H4 (cell line): ENCODE measurements at regions not wholly inside any gene's neighbourhood (a gene's known extent, or its start where the extent isn't known, plus 50 kb on each side); places are given as distances from the start of the nearest gene placed in this dataset.

ENCODE experiments used
- DNase-seq: peaks from one replicate; pipeline ENCODE4 v3.0.0-alpha.2; 2015; ENCODE audit warnings: low spot score

DNA sequence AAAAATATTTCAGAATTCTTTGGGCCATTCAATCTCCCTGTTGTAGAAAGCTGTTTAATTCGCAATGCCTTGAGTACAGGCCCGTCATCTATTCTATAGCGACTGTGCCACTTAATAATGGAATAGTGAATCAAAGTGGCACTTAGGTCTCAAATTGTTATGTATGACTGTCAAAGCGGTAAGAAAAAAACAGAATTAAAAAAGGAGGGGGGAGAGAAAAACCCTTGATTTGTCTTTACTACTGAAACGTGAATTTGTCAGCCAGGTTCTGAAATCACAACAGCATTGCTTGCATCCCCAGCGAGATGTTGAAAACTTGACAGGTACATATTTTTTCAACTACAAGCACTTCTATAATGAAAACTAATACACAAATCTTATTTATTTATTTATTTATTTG is 320.9 kb downstream of the TFEC start:
- no peak for DNase-seq

DNA sequence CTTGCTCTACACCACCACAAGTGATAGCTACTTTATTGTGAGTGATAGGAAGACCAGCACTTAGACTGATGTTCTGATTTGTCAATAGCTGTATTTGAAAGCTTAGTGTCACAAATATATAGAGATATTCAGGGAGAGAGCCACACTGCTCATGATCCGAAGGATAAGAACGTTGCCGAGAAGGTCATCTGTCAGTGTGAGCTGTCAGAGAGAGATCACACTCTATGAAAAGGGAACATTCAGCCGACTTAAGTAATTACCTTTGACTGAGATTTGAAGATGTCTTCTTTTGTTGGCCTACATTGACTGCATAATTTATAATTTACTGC is 322.6 kb downstream of the TFEC start:
- no peak for DNase-seq

DNA sequence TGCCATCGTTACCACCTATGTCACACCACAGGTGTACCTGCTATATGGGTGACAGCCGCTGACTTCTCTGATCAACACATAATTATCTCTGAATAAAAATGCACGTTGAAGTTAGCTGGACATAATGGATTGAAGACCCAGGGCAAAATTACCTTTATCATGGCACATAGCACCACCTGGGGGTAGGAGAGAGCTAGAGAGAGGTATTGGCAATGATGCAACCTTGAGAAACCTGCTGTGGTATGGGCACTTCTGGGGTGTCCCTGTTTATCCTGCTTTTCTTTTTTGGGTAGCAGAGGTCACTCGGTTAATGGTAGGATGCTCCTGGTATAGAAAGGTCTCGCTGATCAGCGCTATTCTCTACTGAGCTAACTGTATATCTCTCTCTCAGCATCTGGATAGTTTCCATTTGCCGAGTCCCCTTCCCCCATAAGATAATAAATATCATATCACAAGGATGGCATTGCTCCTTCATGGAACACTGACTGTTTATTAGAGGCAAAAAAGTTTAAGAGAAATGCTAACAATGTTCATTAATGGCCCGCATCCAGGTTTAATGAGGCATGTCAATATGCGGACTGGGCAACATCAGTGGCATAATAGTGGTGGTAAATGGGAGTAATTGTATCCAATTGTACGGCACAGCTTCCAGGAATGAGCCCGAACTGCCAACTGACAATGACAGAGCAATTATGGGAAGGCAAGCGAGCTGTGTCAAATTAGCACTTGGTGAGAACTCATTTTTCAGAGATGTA is 323.1 kb downstream of the TFEC start:
- peak; percentile 59 for DNase-seq

DNA sequence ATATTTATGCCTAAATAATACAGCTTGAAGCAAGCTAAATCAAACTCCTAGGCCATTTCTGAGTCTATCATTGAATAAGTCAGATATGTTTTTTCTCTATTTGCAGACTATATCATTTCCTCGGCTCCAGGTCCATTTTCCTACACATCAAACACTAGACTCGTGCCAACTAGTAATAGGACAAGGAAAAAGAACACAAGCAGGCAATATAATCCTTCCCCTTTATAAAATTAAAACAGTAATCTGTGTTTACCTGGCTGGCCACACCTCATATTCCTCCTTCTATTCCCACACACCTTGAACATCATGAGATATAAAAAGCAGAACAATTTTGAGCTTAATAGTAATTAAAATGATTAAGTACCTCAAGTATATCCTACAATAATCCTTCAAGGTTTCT is 325.7 kb downstream of the TFEC start:
- DNase-seq, result no peak

DNA sequence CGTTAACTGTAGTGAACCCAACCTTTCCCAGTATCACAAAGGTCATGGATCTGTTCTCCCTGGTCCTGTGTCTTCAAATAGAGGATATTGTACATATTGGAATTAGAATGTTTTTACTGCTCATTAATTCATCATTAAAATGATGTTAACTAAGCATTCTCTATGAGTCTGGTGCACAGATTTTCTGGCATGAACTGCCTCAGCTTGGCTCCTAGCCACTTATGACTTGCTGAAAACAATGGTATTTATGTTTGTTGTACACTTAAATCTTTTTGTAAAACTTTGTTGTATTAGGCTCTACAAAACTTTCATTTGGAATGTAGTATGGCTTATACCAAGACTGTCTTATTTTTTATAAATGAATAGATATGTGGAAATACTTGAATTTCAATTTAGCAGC is 329.4 kb downstream of the TFEC start:
- no peak for DNase-seq

DNA sequence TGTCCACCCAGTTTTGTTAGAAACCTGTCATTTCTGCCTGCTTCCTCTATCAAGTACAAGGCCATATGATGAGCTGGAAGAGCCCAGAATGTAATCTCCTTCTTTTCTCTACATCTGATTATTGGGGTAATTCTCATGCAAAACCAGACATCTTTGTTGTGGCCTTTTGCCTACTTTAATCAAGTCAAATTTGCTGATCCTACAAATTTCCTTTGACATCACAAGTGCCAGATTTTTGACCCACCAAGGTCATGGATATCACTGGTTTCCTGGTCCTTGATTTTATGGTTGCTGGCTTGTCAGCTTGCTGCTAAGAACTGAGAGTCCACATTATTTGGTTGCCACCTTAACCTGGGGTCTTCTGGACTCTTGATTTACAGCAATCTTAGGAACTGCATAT is 336.1 kb downstream of the TFEC start:
- DNase-seq, result no peak

DNA sequence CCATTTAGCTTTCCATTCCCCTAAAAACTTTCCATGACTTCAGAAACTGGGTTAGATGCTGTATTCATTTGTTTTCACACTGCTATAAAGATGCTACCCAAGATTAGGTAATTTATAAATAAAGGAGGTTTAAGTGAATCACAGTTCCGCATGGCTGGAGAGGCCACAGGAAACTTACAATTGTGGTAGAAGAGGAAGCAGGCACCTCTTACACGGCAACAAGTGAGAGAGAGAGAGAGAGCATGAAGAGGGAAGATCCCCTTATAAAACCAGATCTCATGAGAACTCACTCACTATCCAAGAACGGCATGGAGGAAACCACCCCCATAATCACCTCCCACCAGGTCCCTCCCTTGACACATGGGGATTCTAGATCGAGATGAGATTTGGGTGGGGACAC is 336.8 kb downstream of the TFEC start:
- peak; percentile 23 for DNase-seq

DNA sequence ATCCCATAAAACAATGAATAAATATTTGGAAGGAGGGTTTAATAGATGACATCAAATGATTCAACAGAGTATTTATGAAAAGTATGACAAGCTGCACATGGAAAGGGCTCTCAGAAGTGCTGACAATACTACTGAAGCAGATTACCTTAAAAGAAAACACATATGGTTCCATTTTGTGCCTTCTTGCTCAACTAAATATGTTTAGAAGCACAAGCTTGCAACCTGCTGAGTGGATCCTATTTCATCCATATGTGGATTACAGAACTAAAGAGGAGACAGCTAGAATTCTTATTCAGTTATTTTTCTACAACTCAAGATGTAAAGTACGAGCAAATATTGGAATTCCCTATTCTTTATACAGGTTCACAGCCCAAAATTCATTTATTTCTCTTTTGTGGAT is 340.6 kb downstream of the TFEC start:
- DNase-seq, result no peak

DNA sequence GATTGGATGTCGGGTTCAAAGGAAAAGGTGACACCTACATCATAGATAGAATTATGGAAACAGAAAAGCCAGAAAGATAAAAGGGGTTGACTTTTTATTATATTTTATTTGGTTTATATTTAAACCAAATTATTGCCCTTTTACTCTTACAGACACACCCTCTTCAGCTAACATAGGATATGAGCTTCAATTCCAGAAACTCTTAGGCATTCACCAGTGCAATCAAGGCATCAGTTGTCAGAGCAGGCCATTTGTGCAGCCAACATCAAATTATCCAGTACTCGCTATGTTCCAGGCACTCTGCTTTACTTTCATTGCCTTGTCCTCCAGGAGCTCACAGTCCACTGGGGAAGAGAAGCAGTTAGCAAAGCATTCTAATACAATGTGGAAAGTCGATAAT is 347.5 kb downstream of the TFEC start:
- no peak for DNase-seq

DNA sequence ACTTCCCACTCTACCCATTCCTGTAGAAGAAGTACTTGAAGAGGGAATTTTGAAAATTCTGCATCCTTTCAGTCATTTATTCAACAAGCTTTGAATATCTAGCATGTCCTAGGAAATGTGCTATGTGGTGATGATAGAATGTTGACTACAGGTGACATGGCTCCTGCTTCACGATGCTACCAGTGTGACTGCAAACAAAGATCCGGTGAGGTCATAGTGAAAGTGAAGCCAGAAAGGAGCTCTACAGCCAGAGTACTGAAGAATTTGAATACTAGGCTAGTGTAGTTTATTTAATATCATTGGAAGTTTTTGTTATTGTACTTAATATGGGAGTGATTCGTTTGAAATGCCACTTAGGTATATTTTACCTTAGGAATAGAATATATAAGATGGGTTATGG is 348.1 kb downstream of the TFEC start:
- DNase-seq, result no peak

DNA sequence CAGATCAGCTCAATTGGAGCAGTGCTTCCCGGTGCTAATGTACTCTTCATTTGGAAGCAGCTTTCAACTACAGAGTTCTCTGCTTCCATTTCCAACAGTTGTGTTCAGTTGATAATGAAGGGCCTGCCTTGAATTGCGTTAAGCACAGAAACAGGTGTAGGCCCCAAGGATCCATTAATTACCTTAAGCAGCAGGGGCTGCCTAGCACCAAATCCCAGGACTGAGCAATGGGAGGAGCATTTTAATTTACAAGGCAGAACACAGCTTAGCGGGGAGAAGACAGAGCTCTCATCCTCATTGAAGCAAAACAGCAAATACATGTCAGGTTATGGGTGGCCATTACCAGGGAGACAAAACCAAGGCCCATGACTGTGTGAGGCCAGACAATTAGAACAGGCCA is 349.6 kb downstream of the TFEC start:
- no peak for DNase-seq

DNA sequence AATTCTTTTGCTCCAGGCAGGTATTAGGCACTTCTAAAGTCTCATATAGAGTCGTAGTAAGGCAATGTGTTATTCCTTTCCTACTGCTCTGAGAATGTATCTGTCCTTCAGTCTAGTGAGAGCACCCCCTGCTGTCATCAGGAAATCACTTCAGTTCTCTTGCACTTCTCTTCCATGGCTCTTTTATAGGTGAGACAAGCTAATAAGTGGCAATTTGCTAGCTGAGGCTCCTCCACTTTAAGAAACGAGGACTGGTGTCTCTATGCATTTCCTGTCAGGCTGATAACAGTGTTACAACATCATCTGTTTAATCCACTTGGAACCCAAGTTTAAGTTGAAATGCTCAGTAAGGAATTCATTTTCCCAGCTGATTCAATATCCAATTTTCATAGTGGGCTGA is 350.6 kb downstream of the TFEC start:
- DNase-seq, result peak; percentile 78

DNA sequence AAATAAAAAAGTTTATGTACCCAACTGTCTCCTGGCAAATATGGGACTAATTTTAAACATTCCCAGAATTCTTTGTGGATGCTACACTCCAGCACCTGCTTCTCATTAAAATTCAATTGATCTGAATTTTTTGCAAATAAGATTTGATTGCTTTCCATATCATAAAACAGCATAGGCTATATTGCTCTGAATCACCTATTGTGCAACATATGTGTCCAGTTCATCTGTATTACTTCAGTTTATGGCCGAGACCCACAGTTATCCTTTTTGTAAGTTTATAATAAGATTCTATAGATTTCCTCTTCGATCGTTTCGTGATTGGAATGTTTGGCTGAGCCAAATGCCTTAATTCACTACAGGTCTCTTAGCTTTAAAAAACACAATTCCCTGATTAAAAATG is 351.1 kb downstream of the TFEC start:
- no peak for DNase-seq

DNA sequence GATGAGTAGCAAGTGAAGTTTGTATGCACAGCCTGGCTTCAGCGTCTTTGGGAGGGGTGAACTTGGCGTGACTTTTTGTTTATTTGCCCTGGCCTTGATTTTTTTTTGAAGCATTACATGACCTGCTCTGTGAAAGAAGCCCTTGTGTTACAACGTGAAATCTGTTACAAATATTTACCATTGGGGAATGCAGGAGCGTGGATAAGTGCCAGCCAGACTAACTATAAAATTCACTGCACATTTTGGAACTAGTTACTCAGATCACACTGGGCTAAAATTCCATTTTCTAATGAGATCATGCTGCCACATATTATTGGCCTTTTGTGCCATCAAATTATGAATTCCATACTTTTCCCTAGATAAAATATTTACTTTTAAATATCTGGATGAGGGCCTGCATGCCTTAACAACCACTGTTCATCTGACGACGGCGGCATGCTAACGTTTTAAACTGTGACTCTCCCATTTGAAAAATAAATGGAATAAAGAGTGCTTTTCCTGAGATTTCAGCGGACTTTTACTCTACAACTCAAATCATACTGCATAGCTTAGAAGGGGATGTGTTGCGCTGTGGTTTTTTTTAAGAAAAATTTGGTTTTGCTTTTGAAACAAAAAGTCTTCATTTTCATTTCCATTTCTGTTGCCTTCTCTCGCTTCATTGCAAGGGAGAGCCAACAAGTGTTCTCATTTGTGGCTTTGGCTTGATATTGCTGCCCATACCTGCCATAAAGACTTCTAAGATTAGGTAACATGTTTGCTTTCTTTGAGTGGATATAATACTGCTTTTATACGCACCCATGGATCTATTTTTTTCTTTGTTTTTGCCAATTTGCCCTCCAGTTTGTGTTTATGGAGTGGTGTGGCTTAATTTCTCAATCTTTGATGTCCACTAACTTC is 352.2 kb downstream of the TFEC start:
- DNase-seq, result peak; percentile 79

DNA sequence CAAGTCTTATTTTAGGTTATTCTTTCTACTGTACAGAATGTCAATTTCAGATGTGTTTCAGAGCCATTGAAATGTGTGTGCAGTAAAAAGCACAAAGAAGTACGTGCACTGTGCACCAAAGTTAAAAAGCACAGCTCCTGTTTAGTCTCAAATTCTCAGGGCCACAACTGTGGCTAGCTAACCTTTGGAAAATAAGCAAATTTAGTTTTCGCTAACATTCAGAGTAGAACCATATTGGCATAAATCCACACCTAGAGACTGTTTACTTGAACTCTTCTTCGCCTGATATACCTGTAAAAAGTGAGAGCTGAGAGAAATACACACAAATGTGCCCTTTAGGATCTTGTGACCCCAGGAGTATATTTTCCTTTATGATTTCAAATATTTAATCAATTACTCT is 353.9 kb downstream of the TFEC start:
- no peak for DNase-seq

DNA sequence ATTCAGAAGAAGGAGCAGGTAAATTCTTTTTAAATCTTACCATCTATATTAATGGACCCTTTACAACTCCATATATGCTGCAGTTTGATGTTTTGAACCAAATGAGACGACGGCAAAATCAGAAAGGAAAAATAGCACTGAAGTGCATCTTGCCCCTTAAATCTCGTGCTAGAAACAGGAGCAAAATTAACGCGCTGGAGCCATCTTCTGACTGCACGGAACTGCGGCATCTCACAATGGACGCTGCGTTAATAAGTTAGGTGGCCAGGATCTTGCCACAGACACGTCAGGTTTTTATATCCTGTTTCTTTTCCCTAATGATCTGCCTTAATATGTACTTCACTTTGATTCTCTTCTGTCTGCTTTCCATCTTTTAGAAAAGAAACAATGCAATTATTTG is 354.5 kb downstream of the TFEC start:
- peak; percentile 39 for DNase-seq

DNA sequence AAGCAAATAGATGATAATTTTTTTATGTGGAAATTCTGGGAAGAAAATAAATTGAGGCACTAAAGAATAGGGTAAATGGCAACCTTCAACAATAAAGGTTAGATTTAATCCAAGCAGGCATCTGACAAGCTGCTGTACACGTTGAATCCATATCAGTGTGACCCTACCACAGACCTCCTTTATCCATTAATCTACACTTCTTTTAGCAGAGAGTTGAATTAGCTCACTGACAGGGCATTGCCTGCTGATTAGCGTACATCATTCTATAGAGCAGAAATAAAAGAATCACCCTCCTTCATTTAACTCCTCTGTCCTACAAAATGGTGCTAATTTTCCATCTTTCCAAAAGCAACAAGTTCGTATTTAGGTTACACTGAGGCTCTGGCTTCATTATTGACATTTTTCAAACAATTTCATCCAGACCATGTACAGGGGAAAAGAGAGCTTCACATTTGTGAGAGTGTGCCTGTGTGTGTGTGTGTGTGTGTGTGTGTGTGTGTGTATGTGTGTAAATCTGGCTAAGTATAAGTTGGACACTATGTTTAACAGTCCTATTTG is 356.0 kb downstream of the TFEC start:
- DNase-seq, result no peak

DNA sequence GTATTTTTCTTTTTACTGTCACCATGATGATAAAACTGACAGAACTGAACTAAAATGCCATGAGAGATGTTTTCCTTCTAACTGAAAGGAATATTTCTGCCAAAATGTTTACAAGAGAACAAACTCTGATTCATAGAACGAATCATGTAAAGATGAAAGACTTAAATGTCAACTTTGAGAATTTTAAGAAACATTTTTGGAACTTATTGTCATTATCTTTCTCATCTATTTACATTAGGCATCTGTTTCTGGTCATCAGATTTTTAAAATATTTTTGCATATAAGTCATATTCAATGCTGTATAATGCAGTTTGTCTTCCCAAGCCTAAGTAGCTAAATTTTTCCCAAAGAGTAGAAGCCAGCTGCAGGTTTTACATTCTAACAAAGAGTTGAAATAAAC is 358.5 kb downstream of the TFEC start:
- no peak for DNase-seq

DNA sequence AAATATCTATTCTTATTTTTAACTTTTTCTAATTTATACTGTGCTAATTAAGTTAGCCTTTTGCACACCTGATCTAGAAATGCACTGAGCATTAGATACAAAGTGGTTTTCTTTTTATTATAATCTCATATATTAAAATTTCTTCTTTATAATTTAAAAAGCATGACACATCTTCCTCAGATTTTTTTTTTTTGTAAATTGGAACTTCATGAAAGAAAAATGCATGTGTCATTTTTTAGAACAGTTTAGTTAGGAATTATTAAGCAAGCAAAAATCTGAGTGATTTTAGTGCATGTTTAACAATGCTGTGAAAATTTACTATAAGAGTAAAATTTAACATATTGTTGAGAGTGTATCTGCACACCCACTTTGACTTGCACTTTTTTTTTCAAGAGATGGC is 367.9 kb downstream of the TFEC start:
- DNase-seq, result no peak

DNA sequence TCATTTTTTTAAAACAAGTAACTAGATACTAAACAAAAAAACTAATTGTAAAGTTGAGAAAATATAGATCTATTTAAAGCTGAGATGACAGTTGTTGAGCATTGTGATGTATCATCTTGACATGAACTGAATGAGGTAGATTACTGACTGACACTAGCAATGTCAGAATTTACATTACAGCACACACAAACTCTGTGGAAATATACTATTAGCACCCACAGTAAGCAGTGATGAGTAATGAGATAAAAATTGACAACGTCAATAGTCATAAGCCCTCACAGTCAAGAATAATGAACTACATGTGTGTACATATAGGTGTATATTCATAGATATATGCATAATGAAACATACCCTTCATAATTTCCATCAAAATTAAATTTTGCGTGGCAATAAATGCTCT is 368.4 kb downstream of the TFEC start:
- DNase-seq, result no peak

DNA sequence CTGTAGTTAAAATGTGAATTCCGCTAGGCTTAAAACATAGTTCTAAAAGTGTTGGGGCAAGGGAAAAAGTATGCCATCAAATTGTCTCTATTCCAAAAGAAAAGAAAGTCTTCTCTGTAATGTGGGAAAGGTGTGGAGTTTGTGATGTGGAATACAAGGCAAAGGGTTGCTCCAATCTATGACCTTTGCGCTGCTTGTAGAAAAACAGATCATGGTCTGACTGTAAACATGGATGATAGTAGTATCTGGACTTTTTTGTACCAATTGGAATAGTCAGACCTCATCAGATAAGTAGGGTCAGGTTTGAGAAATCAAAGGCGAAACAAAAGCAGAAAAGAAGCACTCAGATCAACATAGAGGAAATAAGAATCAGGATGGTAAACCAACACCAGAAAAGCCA is 372.3 kb downstream of the TFEC start:
- no peak for DNase-seq

DNA sequence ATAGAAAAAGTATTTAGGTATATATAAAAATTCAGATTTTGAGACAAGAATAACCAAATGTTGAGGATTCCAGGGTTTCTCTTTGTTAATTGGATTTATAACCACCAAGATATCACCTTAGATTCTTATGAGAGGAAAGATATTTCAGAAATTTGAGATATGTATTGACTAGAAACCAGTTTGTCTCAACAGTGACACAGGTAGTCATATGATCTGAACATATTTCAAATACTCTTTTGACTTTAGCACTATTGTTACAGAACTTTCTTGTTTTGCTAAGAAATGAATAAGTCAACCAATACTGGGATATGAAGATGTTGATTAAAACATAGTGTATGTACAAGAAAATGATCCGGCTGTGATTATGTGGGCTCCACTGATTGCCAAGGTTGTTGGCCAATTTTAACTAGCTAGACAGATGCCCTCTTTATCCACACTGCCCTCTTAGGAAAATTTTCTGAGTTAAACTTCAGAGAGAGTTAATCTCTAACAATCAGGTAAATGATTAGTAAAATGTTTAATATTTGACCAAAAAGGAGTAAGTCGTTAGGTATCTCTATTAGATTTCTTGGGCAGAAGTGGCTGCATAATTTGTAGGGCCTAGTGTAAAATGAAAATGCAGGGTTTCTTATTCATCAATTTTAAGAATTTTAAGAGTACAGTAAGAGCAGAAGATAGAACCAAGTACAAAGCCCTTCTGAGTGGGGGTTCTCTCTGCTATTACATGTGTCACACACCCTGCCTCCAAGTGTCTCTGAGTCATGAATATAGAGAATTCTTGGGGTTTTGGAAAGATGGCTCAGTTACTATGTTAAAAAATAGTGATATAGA is 376.0 kb downstream of the TFEC start:
- DNase-seq, result no peak
